GM23338 (cell line): ENCODE measurements at regions not wholly inside any gene's neighbourhood (a gene's known extent, or its start where the extent isn't known, plus 50 kb on each side); places are given as distances from the start of the nearest gene placed in this dataset.

Experiments
- ATAC-seq: fragments of 200-7000 bp; cut with Tn5 transposase; 3 replicates; pipeline ENCODE4 v1.9.1; 2020
- DNase-seq: peaks from one replicate; pipeline ENCODE4 v3.0.0-alpha.2; 2015; ENCODE audit warnings: low spot score
- H2AFZ ChIP-seq: fragments of 200-600 bp; sonication (generic); 2 replicates; pipeline ENCODE4 v1.8.0; 2016; ENCODE audit warnings: antibody characterized with exemption, mild to moderate bottlenecking, moderate library complexity
- H3F3A ChIP-seq: fragments of 200-600 bp; sonication (generic); replicated peaks from 2 replicates; pipeline ENCODE4 v1.8.0; 2017; ENCODE audit warnings: antibody characterized with exemption, mixed run types, low read depth
- H3K27ac ChIP-seq: fragments of 200-600 bp; sonication (generic); 2 replicates; pipeline ENCODE4 v1.6.1; 2016; ENCODE audit warnings: low read depth
- H3K27me3 ChIP-seq: fragments of 200-600 bp; sonication (generic); 2 replicates; pipeline ENCODE4 v1.8.0; 2016; ENCODE audit warnings: mild to moderate bottlenecking, mixed run types, moderate library complexity; ENCODE audit not compliant: insufficient read depth
- H3K36me3 ChIP-seq: fragments of 200-600 bp; sonication (generic); 2 replicates; pipeline ENCODE4 v1.8.0; 2016; ENCODE audit warnings: mild to moderate bottlenecking; ENCODE audit not compliant: insufficient read depth
- H3K4me1 ChIP-seq: fragments of 200-600 bp; sonication (generic); 2 replicates; pipeline ENCODE4 v1.8.0; 2016; ENCODE audit warnings: mild to moderate bottlenecking, moderate library complexity; ENCODE audit not compliant: insufficient read depth
- H3K4me2 ChIP-seq: fragments of 200-600 bp; sonication (generic); 2 replicates; pipeline ENCODE4 v1.7.1; 2017; ENCODE audit warnings: mixed run types
- H3K4me3 ChIP-seq: fragments of 200-600 bp; sonication (generic); 2 replicates; pipeline ENCODE4 v1.6.1; 2016; ENCODE audit warnings: mixed run types
- H3K79me2 ChIP-seq: fragments of 200-600 bp; sonication (generic); replicated peaks from 2 replicates; pipeline ENCODE4 v1.8.0; 2017; ENCODE audit warnings: mild to moderate bottlenecking; ENCODE audit not compliant: insufficient read depth
- H3K9me2 ChIP-seq: fragments of 200-600 bp; sonication (generic); 2 replicates; pipeline ENCODE4 v1.8.0; 2017; ENCODE audit not compliant: insufficient read depth
- H4K20me1 ChIP-seq: fragments of 200-600 bp; sonication (generic); replicated peaks from 2 replicates; pipeline ENCODE4 v1.8.0; 2017; ENCODE audit warnings: mild to moderate bottlenecking; ENCODE audit not compliant: insufficient read depth
- H3K27ac Mint-ChIP-seq: 2 replicates; pipeline ENCODE4 v1.8.0; 2020; ENCODE audit warnings: inconsistent platforms, mild to moderate bottlenecking, moderate library complexity, mixed read lengths
- H3K27me3 Mint-ChIP-seq: 3 replicates; pipeline ENCODE4 v1.8.0; 2022; ENCODE audit warnings: low read depth, mild to moderate bottlenecking, moderate library complexity, mixed read lengths, inconsistent platforms; ENCODE audit not compliant: insufficient read depth, poor library complexity
- H3K36me3 Mint-ChIP-seq: 3 replicates; pipeline ENCODE4 v1.8.0; 2021; ENCODE audit warnings: low read depth, mild to moderate bottlenecking, inconsistent platforms, moderate library complexity, mixed read lengths
- H3K4me1 Mint-ChIP-seq: 3 replicates; pipeline ENCODE4 v1.8.0; 2020; ENCODE audit warnings: mild to moderate bottlenecking, inconsistent platforms, mixed read lengths
- H3K4me3 Mint-ChIP-seq: 3 replicates; pipeline ENCODE4 v1.8.0; 2021; ENCODE audit warnings: moderate library complexity, mild to moderate bottlenecking, inconsistent platforms, mixed read lengths
- H3K9me3 Mint-ChIP-seq: 3 replicates; pipeline ENCODE4 v1.8.0; 2020; ENCODE audit warnings: moderate library complexity, mild to moderate bottlenecking, inconsistent platforms, mixed read lengths
- CREB1 ChIP-seq: fragments of 250-450 bp; sonication (Bioruptor Pico); IDR thresholded peaks from 2 replicates; pipeline ENCODE4 v1.5.0; 2020; ENCODE audit warnings: low read depth, mild to moderate bottlenecking, moderate library complexity
- EZH2 ChIP-seq: fragments of 200-600 bp; sonication (generic); IDR thresholded peaks from one replicate; pipeline ENCODE4 v1.8.0; 2017; ENCODE audit warnings: antibody characterized with exemption, mild to moderate bottlenecking, low read depth; ENCODE audit not compliant: unreplicated experiment
- JUNB ChIP-seq: IDR thresholded peaks from one replicate; pipeline ENCODE4 v1.6.1; 2016; ENCODE audit warnings: antibody characterized with exemption; ENCODE audit not compliant: unreplicated experiment
- NANOG ChIP-seq: IDR thresholded peaks from 2 replicates; pipeline ENCODE4 v1.6.1; 2016; ENCODE audit warnings: antibody characterized with exemption, borderline replicate concordance
- POLR2AphosphoS5 ChIP-seq: IDR thresholded peaks from 2 replicates; pipeline ENCODE4 v1.6.1; 2016; ENCODE audit warnings: antibody characterized with exemption, low read depth
- STAT1 ChIP-seq: IDR thresholded peaks from one replicate; pipeline ENCODE4 v1.6.1; 2016; ENCODE audit warnings: antibody characterized with exemption; ENCODE audit not compliant: unreplicated experiment
- ZNF114 ChIP-seq: fragments of 250-450 bp; sonication (Bioruptor Pico); IDR thresholded peaks from 2 replicates; pipeline ENCODE4 v1.5.0; 2020; ENCODE audit warnings: mild to moderate bottlenecking, moderate library complexity
- ZNF331 ChIP-seq: fragments of 250-450 bp; sonication (Bioruptor Pico); IDR thresholded peaks from 2 replicates; pipeline ENCODE4 v1.5.0; 2020; ENCODE audit warnings: low read depth, mild to moderate bottlenecking, moderate library complexity
- TF ChIP-seq, protein P1 (sequence below): IDR thresholded peaks from one replicate; pipeline ENCODE4 v1.6.1; 2018; ENCODE audit warnings: antibody characterized with exemption; ENCODE audit not compliant: unreplicated experiment
- TF ChIP-seq, protein P2 (sequence below), 2 experiments: fragments of 200-600 bp in 1 of 2; sonication (generic) in 1 of 2; conservative IDR thresholded peaks; 2 replicates each; pipeline versions ENCODE4 v1.5.1 to v1.6.1; 2016 to 2017; ENCODE audit warnings: antibody characterized with exemption in 2 of 2, low read depth in 2 of 2, mild to moderate bottlenecking in 2 of 2, moderate library complexity in 1 of 2
- TF ChIP-seq, protein P3 (sequence below): fragments of 250-450 bp; sonication (Bioruptor Pico); IDR thresholded peaks from 2 replicates; pipeline ENCODE4 v1.5.0; 2020; ENCODE audit warnings: mild to moderate bottlenecking, moderate library complexity

DNA sequence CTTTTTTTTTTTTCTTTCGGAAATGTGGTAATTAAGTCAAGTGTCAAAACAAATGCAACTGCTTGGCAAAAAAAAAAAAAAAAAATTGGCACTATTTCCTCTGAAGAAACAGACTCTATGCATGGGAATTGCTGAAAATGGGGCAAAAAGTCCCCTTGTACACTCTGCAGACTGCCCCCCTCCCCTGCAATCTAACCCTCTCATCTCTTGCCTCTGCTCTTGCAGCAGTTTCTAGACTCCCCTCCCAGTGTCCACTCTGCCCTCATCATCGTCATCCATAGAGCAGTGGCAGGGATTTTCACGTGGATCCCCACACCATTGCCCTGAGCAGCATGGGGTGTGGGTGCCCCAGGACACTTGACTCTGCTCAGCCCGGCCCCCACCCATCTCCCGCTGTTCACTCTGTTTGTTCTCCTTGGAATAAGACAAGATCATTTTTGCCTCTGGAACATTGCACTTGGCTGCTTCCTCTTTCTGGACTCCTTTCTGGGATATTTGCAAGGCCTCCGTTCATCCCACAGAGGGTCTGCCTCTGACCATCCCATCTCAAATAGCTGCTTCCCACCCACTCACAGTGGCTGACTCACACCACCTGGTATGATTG, 213.9 kb downstream of the ACKR3 start:
- Histone ChIP-seq H3K4me2 (no peak overlapping the region), H3F3A (no peaks in the 10 kb centered on the region), H4K20me1 (no peaks in the 10 kb centered on the region), H3K27ac (no peak overlapping the region), H3K79me2 (no peaks in the 10 kb centered on the region), H3K9me2 (0 out of 2 replicates have a peak, but pooled peaks cover 8% of the 10 kb centered on the region), H3K27me3 (no peaks in the 10 kb centered on the region), H3K4me1 (no peaks in the 10 kb centered on the region), H2AFZ (no peak overlapping the region), H3K36me3 (no peaks in the 10 kb centered on the region), H3K4me3 (no peak overlapping the region)
- Mint-ChIP-seq H3K4me3 (no peak overlapping the region), H3K4me1 (no peaks in the 10 kb centered on the region), H3K27me3 (peaks cover 4% of the 10 kb centered on the region), H3K9me3 (peaks cover 3% of the 10 kb centered on the region; the same call in 1 of the 3 replicates), H3K36me3 (no peaks in the 10 kb centered on the region), H3K27ac (no peak overlapping the region)
- DNase-seq (no peak), ATAC-seq (no peak)
- TF ChIP-seq STAT1, result no peak
- no peak for TF ChIP-seq CREB1 (CRISPR knock-in tag)
- no peak for TF ChIP-seq JUNB
- TF ChIP-seq ZNF331, result no peak
- TF ChIP-seq ZNF114 (CRISPR knock-in tag), result no peak
- TF ChIP-seq, protein P1, sequence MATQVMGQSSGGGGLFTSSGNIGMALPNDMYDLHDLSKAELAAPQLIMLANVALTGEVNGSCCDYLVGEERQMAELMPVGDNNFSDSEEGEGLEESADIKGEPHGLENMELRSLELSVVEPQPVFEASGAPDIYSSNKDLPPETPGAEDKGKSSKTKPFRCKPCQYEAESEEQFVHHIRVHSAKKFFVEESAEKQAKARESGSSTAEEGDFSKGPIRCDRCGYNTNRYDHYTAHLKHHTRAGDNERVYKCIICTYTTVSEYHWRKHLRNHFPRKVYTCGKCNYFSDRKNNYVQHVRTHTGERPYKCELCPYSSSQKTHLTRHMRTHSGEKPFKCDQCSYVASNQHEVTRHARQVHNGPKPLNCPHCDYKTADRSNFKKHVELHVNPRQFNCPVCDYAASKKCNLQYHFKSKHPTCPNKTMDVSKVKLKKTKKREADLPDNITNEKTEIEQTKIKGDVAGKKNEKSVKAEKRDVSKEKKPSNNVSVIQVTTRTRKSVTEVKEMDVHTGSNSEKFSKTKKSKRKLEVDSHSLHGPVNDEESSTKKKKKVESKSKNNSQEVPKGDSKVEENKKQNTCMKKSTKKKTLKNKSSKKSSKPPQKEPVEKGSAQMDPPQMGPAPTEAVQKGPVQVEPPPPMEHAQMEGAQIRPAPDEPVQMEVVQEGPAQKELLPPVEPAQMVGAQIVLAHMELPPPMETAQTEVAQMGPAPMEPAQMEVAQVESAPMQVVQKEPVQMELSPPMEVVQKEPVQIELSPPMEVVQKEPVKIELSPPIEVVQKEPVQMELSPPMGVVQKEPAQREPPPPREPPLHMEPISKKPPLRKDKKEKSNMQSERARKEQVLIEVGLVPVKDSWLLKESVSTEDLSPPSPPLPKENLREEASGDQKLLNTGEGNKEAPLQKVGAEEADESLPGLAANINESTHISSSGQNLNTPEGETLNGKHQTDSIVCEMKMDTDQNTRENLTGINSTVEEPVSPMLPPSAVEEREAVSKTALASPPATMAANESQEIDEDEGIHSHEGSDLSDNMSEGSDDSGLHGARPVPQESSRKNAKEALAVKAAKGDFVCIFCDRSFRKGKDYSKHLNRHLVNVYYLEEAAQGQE, result no peak
- TF ChIP-seq NANOG, result no peak
- no peak for TF ChIP-seq POLR2AphosphoS5
- no peak for TF ChIP-seq EZH2
- TF ChIP-seq, protein P2, sequence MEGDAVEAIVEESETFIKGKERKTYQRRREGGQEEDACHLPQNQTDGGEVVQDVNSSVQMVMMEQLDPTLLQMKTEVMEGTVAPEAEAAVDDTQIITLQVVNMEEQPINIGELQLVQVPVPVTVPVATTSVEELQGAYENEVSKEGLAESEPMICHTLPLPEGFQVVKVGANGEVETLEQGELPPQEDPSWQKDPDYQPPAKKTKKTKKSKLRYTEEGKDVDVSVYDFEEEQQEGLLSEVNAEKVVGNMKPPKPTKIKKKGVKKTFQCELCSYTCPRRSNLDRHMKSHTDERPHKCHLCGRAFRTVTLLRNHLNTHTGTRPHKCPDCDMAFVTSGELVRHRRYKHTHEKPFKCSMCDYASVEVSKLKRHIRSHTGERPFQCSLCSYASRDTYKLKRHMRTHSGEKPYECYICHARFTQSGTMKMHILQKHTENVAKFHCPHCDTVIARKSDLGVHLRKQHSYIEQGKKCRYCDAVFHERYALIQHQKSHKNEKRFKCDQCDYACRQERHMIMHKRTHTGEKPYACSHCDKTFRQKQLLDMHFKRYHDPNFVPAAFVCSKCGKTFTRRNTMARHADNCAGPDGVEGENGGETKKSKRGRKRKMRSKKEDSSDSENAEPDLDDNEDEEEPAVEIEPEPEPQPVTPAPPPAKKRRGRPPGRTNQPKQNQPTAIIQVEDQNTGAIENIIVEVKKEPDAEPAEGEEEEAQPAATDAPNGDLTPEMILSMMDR (conservative IDR thresholded peaks at IDR 0.05; ENCODE audit: low read depth in 2 of 2), result no peak
- TF ChIP-seq, protein P3, sequence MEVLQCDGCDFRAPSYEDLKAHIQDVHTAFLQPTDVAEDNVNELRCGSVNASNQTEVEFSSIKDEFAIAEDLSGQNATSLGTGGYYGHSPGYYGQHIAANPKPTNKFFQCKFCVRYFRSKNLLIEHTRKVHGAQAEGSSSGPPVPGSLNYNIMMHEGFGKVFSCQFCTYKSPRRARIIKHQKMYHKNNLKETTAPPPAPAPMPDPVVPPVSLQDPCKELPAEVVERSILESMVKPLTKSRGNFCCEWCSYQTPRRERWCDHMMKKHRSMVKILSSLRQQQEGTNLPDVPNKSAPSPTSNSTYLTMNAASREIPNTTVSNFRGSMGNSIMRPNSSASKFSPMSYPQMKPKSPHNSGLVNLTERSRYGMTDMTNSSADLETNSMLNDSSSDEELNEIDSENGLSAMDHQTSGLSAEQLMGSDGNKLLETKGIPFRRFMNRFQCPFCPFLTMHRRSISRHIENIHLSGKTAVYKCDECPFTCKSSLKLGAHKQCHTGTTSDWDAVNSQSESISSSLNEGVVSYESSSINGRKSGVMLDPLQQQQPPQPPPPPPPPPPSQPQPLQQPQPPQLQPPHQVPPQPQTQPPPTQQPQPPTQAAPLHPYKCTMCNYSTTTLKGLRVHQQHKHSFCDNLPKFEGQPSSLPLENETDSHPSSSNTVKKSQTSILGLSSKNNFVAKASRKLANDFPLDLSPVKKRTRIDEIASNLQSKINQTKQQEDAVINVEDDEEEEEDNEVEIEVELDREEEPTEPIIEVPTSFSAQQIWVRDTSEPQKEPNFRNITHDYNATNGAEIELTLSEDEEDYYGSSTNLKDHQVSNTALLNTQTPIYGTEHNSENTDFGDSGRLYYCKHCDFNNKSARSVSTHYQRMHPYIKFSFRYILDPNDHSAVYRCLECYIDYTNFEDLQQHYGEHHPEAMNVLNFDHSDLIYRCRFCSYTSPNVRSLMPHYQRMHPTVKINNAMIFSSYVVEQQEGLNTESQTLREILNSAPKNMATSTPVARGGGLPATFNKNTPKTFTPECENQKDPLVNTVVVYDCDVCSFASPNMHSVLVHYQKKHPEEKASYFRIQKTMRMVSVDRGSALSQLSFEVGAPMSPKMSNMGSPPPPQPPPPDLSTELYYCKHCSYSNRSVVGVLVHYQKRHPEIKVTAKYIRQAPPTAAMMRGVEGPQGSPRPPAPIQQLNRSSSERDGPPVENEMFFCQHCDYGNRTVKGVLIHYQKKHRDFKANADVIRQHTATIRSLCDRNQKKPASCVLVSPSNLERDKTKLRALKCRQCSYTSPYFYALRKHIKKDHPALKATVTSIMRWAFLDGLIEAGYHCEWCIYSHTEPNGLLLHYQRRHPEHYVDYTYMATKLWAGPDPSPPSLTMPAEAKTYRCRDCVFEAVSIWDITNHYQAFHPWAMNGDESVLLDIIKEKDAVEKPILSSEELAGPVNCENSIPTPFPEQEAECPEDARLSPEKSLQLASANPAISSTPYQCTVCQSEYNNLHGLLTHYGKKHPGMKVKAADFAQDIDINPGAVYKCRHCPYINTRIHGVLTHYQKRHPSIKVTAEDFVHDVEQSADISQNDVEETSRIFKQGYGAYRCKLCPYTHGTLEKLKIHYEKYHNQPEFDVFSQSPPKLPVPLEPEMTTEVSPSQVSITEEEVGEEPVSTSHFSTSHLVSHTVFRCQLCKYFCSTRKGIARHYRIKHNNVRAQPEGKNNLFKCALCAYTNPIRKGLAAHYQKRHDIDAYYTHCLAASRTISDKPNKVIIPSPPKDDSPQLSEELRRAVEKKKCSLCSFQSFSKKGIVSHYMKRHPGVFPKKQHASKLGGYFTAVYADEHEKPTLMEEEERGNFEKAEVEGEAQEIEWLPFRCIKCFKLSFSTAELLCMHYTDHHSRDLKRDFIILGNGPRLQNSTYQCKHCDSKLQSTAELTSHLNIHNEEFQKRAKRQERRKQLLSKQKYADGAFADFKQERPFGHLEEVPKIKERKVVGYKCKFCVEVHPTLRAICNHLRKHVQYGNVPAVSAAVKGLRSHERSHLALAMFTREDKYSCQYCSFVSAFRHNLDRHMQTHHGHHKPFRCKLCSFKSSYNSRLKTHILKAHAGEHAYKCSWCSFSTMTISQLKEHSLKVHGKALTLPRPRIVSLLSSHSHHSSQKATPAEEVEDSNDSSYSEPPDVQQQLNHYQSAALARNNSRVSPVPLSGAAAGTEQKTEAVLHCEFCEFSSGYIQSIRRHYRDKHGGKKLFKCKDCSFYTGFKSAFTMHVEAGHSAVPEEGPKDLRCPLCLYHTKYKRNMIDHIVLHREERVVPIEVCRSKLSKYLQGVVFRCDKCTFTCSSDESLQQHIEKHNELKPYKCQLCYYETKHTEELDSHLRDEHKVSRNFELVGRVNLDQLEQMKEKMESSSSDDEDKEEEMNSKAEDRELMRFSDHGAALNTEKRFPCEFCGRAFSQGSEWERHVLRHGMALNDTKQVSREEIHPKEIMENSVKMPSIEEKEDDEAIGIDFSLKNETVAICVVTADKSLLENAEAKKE, result no peak
